Stimulated activated naive CD8-positive, alpha-beta T cell treated with anti-CD3 and anti-CD28 coated beads, Interleukin-15, amount 100 ng/mL, for 72 hours (primary cell): ENCODE measurements at regions not wholly inside any gene's neighbourhood (a gene's known extent, or its start where the extent isn't known, plus 50 kb on each side); places are given as distances from the start of the nearest gene placed in this dataset.

Source experiments
- ATAC-seq: fragments of 150-1000 bp; cut with Tn5 transposase; 2 replicates; pipeline ENCODE4 v1.10.0; 2021; ENCODE audit warnings: mild to moderate bottlenecking, moderate library complexity
- DNase-seq, 2 donors: peaks; one replicate each; pipeline ENCODE4 v3.0.0; 2021 to 2022
- H3K27ac Mint-ChIP-seq, 2 donors: one replicate each; pipeline ENCODE4 v1.8.0; 2022; ENCODE audit warnings: mild to moderate bottlenecking in 2 of 2, mixed read lengths in 2 of 2, moderate library complexity in 2 of 2
- H3K27me3 Mint-ChIP-seq: one replicate; pipeline ENCODE4 v1.8.0; 2022; ENCODE audit warnings: mixed read lengths
- H3K4me1 Mint-ChIP-seq: one replicate; pipeline ENCODE4 v1.8.0; 2022; ENCODE audit warnings: mild to moderate bottlenecking, mixed read lengths
- H3K4me3 Mint-ChIP-seq, 2 donors: one replicate each; pipeline ENCODE4 v1.8.0; 2022; ENCODE audit warnings: mild to moderate bottlenecking in 2 of 2, mixed read lengths in 2 of 2, moderate library complexity in 1 of 2
- H3K9me3 Mint-ChIP-seq, 2 donors: one replicate each; pipeline ENCODE4 v1.8.0; 2022; ENCODE audit warnings: mixed read lengths in 2 of 2

DNA sequence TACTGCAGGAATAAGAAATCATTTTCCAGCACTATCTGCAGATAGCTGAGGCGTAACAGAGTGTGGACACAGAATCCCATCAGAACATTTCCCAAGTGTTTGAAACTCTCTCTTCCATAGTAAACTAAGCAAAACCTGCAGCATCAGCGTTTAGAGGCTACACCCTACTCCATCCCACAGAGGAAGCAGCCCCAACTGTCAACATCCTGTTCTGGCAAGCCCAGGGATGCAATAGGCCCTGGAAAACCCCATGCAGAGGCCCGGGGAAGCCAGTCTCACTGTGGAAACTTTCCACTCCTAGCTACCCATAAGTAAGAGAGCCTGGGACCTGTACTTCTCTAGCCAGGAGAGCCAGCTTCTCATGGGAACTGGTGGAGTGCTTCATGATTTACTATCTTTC, 129.4 kb downstream of the LY86 start:
- peak; percentile 51 for ATAC-seq
- Mint-ChIP-seq H3K9me3 (no peaks in the 10 kb centered on the region), H3K4me1 (peaks cover 26% of the 10 kb centered on the region), H3K27ac (no peak overlapping the region), H3K27me3 (peaks cover 5% of the 10 kb centered on the region), H3K4me3 (no peak overlapping the region)
- DNase-seq = no peak

DNA sequence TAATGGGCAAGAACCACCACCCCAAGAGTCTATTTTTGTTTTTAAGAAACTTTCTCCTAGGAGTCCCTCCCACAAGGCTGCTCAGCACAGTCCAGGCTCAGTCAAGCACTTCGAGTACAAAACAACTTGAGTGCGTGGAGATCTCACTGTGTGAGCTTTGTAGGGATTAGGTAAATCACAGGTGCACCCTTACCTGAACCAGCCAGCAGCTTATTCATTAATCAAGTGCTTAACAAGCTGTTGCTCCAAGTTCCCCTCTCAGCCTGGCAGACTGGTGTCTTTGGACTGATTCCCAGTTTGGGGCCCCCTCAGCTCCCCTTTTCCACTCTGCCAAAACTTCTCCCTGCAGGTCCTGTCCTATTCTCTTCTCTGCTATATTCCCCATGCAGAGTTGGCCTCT, 133.1 kb downstream of the LY86 start:
- H3K27ac Mint-ChIP-seq = no peak overlapping the region
- DNase-seq = no peak
- peaks cover 15% of the 10 kb centered on the region for H3K27me3 Mint-ChIP-seq
- no peak for ATAC-seq
- peaks cover 34% of the 10 kb centered on the region for H3K4me1 Mint-ChIP-seq
- no peaks in the 10 kb centered on the region for H3K9me3 Mint-ChIP-seq
- no peak overlapping the region for H3K4me3 Mint-ChIP-seq

DNA sequence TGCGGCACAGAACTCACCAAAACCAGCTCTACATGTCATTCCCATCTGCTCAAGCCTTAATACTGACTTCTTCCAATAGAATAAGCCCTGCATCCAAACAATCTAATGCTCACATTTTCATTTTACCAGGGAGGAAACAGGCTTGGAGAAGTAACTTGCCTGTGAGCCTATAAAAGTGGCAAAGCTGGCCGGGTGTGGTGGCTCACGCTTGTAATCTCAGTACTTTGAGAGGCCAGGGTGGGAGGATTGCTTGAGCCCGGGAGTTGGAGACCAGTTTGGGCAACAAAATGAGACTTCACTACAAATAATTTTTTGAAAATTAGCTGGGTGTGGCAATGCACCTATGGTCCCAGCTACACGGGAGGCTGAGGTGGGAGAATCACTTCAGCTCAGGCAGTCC, 133.7 kb downstream of the LY86 start:
- Mint-ChIP-seq H3K27me3 (peaks cover 15% of the 10 kb centered on the region), H3K4me1 (peaks cover 34% of the 10 kb centered on the region), H3K4me3 (no peak overlapping the region), H3K27ac (no peak overlapping the region), H3K9me3 (no peaks in the 10 kb centered on the region)
- peak; percentile 26 for ATAC-seq
- DNase-seq = no peak

DNA sequence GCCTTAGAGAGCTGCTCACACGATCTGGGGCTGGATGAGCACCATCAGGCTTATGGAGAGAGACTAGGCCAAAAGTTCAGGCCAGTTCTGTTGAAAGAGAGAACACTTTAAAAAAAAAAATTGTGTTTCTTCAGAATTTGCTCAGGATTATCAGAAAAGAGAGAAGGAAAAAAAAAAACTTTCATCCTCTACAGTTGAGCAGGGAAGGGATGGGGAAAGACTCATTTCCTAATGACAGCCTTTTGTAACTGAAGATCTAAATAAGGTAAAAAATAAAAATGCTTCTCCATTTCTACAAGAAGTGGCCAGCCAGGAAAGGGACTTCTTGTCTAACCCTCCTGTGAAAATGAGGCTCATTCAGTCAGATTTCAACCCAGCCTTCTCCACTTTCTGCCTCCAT, 134.8 kb downstream of the LY86 start:
- H3K27ac Mint-ChIP-seq = no peak overlapping the region
- ATAC-seq = no peak
- H3K9me3 Mint-ChIP-seq = no peaks in the 10 kb centered on the region
- no peak for DNase-seq
- H3K4me3 Mint-ChIP-seq = no peak overlapping the region
- peaks cover 28% of the 10 kb centered on the region for H3K4me1 Mint-ChIP-seq
- H3K27me3 Mint-ChIP-seq = peaks cover 19% of the 10 kb centered on the region

DNA sequence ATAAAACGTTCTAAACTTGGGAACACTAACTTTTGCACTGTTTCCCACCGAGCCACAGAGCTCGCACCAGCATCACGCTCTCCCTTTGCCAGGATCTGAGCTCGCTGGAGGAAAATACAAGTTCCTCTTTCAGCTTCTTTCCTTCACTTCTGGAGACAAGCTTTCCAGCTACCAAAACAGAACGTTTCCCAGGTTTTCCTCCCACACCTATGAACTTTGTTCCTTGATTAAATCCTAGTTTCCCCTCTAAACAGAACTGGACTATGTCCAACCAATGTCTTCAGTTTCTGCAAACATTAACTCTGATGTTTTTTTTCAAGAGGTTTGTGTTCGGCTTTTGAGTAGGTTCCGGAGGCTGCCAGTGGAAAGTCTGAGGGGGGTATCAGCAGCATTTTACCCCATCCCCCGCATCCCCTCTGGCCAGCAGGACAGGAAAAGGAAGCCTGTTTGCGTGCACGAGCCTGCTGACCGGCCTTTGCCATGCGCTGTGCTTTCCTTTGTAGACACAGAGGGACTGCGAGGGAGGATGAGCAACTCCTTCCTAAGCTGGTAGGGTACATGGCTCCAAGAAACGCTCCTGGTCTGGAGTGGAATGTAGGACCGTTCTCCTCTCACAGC, 135.5 kb downstream of the LY86 start:
- ATAC-seq = peak; percentile 24
- Mint-ChIP-seq H3K9me3 (no peaks in the 10 kb centered on the region), H3K4me3 (peak overlapping the region in 1 of 2 donors; percentile 60), H3K4me1 (peaks cover 21% of the 10 kb centered on the region), H3K27ac (peak overlapping the region in 1 of 2 donors; percentile 36), H3K27me3 (peaks cover 21% of the 10 kb centered on the region)
- DNase-seq = no peak

DNA sequence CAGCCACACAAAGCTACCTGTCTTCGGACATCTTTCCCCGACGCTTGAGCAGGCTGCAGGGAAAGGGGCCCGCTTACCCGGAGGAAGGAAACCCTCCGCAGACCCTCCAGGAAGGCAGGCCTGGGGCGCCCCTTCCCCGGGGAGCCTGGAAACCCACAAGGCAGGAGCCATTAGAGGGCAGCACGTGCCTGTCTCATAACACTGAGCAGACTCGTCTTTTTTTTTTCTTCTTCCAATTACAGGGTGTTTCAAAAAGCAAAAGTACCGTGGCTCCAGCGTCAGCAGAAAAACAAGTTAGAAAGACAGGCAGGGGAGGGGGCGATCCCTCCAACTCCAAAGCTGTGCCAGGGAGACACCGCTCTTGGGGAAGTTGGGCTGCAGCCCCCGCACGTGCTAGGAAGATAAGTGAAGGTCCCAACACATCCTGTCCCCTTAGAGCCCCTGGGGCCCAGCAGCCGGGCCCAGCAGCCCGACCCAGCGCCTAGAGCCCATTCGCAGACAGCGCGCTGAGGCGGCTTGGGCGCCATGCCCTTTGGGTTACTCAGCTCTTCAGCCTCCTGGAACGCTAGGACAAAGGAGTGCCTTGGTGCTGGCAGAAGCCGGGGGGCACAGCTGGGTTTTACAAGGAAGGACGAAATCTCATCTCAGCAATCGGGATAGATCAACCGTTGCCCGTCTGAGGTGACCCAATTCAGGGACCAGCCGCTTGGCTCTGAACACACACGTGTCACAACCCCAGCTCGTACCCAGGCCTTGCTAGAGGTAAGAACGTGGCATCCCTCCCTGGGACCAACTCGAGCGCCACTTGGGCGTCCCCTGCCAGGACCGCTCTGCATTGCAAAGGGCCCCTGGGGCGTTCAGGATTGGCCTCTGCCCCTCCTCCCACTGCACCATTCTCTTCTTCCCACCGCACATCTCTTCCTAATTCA, 136.3 kb downstream of the LY86 start:
- H3K9me3 Mint-ChIP-seq = no peaks in the 10 kb centered on the region
- H3K27me3 Mint-ChIP-seq = peaks cover 21% of the 10 kb centered on the region
- peak; percentile 79 for ATAC-seq
- peaks cover 22% of the 10 kb centered on the region for H3K4me1 Mint-ChIP-seq
- peak overlapping the region; percentile 36 to 67 for H3K27ac Mint-ChIP-seq
- peak overlapping the region; percentile 60 to 77 for H3K4me3 Mint-ChIP-seq
- DNase-seq = peak; percentile 50 to 60

DNA sequence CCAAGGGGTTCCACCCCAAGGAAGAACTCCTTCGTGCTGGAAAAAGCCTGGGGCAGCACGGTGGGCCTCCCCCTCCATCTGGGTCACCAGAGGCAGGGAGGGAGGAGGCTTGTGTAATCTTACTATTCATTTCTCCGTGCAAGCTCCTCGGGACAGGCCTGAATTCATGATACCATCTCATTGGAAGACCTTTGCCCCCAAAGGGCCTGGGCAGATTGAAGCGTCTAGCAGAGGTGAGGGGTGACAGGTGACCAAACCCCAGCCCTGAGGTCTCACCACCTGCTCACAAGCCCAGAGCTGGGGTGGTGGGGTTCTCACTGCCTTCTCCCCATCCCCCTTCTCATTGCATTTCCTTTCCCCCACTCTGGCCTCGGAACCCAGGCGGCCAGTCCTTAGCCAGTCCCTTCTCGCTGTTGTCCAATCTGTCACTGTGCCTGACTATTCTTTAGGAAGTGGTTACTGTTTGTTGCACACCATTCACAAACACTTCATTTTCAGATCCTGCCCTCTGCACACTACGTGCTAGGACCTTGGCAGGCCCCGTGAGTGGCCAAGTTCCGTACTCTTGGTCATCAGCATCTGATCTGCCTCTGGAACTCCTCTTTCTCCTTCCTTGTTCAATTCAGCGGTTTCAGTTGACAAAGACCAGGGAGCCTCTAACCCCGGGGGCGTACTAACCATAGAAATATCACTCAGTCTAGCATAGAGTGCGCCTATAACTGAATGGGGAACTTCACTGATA, 137.1 kb downstream of the LY86 start:
- Mint-ChIP-seq H3K9me3 (no peaks in the 10 kb centered on the region), H3K27ac (peak overlapping the region in 1 of 2 donors; percentile 64), H3K4me3 (no peak overlapping the region), H3K27me3 (peaks cover 21% of the 10 kb centered on the region), H3K4me1 (peaks cover 26% of the 10 kb centered on the region)
- DNase-seq (no peak), ATAC-seq (no peak)

DNA sequence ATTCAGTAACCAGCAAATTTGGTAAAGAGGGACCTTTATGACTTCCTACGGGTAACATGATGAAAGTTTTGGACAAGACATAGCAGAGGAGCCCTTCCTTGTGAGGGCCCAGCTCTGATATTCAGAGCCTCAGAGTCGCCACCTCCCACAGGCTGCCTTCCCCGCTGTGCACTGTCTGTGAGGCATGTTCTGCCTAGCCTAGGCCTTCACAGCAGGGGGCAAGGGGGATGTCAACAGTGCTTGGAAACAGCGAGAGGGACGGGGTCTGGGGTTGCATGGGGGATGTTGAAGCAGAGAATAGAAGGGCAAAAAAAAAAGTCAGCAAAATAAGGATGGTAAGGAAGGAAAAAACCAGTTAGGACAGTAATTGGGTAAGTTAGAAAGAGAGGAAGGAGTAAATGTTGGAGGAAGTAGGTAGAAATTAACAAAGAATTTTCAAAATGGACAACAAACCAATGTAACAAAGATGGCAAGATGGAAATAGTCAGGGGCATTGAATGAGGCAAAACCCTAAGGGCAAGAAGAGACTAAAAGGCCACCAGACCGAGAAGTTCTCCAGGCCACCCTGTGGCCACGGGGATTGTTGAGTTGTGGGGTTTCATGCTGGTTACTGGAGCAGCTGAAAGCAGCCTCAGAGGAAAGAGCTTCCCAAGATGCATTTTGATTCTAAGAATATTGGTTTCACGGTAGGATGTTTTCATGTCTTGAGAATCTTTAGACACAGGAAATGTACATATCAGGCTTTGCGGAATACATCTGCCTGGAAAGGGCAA, 139.8 kb downstream of the LY86 start:
- no peaks in the 10 kb centered on the region for H3K9me3 Mint-ChIP-seq
- peaks cover 21% of the 10 kb centered on the region for H3K27me3 Mint-ChIP-seq
- DNase-seq = no peak
- ATAC-seq = no peak
- H3K4me1 Mint-ChIP-seq = peaks cover 26% of the 10 kb centered on the region
- no peak overlapping the region for H3K4me3 Mint-ChIP-seq
- no peak overlapping the region for H3K27ac Mint-ChIP-seq

DNA sequence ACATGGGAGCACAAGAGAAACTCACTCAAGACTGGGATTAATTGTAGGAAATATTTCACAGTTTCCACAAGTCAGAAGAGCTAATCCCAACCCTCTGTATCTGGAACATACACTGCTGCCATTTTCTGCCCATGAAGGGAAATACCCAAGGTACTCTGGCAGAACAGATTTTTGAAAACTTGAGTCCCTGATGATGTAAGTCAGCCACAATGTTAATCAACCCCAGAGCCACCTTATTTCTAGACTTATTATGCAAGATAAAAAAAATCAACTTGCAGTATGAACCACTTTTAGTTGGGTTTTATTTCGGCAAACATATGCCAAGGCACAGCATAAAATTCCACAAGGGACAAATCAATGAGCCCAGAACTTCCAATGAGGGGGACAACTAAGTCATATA, 141.5 kb downstream of the LY86 start:
- no peak for DNase-seq
- Mint-ChIP-seq H3K27ac (no peak overlapping the region), H3K27me3 (peaks cover 14% of the 10 kb centered on the region), H3K4me1 (peaks cover 18% of the 10 kb centered on the region), H3K9me3 (no peaks in the 10 kb centered on the region), H3K4me3 (no peak overlapping the region)
- no peak for ATAC-seq

DNA sequence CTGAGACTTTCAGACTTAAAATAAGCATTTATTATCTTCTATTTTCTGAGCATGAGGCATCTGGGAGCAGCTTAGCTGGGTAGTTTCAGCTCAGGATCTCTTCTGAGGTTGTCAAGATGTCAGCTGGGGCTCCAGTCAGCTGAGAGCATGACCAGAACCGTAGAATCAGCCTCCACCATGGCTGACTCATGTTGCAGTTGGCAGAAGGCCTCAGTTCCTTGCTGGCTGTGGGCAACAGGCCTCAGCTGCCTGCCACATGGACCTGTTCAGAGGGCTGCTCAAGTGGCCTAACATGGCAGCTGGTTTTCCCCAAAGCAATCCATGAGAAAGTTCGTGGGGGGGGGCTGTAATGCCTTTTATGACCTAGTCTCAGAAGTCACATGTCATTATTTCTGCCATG, 142.3 kb downstream of the LY86 start:
- H3K9me3 Mint-ChIP-seq = no peaks in the 10 kb centered on the region
- H3K4me1 Mint-ChIP-seq = peaks cover 9% of the 10 kb centered on the region
- H3K4me3 Mint-ChIP-seq = no peak overlapping the region
- no peak for ATAC-seq
- peaks cover 15% of the 10 kb centered on the region for H3K27me3 Mint-ChIP-seq
- no peak for DNase-seq
- no peak overlapping the region for H3K27ac Mint-ChIP-seq

DNA sequence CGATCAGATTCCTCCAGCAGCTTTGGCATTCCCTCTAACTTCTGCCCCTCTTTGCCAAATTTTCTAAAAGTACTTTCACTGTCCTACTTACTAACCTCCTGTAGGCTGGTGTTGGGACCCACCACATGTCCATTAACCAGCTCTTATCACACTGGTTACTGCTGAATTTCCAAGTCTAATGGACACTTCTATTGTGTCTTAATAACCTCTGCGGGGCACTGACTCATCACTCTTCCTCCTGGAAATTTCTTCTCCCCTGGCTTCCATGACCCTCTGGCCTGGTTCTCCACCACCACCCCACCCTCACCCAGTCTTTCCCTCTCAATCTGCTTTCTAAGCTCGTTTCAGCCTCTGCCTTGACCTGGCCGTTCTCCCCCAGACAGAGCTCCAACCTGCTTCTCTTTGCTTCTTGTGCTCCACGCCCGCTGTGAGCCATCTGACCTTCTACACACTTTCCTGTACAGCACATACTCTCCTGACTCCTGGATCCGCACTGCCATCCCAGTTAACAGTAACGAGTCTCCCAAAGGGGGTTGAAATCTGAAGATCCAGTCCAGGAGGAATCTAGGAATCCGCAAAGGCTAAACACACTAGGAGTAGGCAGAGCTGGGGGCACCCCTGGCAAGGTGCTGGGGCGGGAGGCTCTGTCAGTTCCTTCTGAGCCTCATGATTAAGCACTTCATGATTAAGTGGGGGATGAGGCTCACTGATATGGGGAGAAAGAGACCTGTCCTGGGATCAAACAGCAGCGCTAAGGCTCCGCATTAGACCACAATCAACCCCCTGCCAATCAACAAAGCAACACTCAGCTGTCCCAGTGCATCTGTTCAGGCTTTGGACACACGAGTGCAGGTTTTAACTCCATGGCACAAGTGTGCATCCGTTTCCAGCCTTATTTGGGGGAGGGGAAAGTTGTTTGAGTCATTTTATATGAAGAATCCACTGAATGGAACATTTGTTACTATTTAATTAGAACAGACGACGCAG, 146.3 kb downstream of the LY86 start:
- H3K4me3 Mint-ChIP-seq = no peak overlapping the region

DNA sequence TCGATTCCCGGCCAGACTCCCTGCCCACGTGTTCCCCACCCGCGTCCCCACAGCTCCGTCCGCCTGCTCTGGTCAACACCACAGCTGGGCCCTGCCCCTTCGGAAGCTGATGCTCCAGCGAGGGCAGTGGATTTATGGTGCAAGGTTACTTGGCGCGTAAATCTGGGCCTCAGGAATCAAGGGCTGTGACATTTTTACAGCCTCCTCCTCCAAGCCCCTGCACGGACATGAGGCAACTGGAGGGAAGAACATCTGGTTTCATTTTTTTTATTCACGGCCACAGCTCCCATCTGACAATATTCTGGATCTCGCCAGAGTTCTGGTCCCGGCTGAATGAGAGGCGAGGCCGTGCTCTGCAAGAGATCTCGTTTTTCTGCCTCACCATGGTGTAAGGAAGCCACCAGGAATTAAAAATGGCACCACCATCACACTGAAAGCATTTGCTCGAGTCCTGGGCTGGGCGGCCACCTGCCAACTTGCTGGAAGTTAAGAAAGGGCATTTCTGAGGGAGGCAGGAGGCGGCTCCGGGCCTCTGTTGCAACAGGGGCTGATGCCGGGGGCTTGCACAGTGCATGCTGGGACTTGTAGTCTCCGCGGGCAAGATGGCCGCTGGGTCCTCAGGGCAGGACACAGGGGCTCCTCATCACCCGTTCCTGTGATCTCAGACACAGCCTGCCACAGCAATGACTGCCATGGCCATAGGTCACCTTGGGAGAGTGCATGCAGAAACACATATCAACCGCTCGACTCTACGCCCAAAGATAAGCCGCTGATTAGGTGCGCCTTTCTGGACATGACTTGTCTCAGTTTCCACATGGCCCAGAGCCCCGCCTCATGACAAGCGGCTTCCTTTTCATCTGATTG, 148.5 kb downstream of the LY86 start:
- no peak for DNase-seq
- no peaks in the 10 kb centered on the region for H3K4me1 Mint-ChIP-seq
- peaks cover 39% of the 10 kb centered on the region for H3K27me3 Mint-ChIP-seq
- H3K9me3 Mint-ChIP-seq = no peaks in the 10 kb centered on the region
- H3K4me3 Mint-ChIP-seq = no peak overlapping the region
- no peak overlapping the region for H3K27ac Mint-ChIP-seq
- no peak for ATAC-seq

More for the DNA sequence above, 146.3 kb downstream of the LY86 start:
- ATAC-seq = no peak
- peaks cover 38% of the 10 kb centered on the region for H3K27me3 Mint-ChIP-seq
- no peak for DNase-seq
- no peak overlapping the region for H3K27ac Mint-ChIP-seq
- H3K4me1 Mint-ChIP-seq = peaks cover 5% of the 10 kb centered on the region
- no peaks in the 10 kb centered on the region for H3K9me3 Mint-ChIP-seq

DNA sequence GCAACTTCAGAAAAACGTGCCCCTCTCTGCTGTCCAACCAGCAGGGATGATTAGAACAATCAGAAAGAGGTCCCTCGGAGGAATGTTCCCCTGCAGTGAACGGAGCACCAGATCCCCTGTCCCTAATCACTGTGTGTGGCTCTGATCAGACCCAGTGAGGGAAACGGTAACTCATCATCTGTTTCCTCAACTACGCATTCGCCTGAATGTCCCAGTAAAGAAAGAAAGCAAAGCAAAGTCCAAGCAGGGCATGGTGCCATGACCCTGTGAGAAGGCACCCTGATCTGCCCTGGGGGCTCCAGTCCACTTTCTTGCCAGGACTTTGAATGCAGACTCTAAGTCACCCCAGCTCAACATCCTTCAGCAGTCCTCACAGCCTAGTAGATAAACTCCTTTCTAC, 149.2 kb downstream of the LY86 start:
- no peaks in the 10 kb centered on the region for H3K4me1 Mint-ChIP-seq
- no peak overlapping the region for H3K4me3 Mint-ChIP-seq
- H3K27me3 Mint-ChIP-seq = peaks cover 39% of the 10 kb centered on the region
- DNase-seq (no peak), ATAC-seq (no peak)
- no peaks in the 10 kb centered on the region for H3K9me3 Mint-ChIP-seq
- H3K27ac Mint-ChIP-seq = no peak overlapping the region
